ENCODE measurements at regions not wholly inside any gene's neighbourhood (a gene's known extent, or its start where the extent isn't known, plus 50 kb on each side); places are given as distances from the start of the nearest gene placed in this dataset.

GRCh38 chr2:236498369-236498768 is 71.3 kb upstream of the ACKR3 start:
- Histone ChIP-seq H3K4me1 (no peaks in the 10 kb centered on the region), H3K36me3 (no peaks in the 10 kb centered on the region), H3K27ac (no peak overlapping the region), H3K27me3 (no peaks in the 10 kb centered on the region), H3K4me3 (no peak overlapping the region), H3K9me3 (no peaks in the 10 kb centered on the region)
- 78 to 86% methylated on average over 7 of the region's 7 CpGs for WGBS, 2 donors
- ATAC-seq (ENCODE audit: low FRiP score in 2 of 2) (peak; percentile 84 to 86), DNase-seq (peak in 1 of 2 donors; percentile 33)
- TF ChIP-seq CTCF (IDR thresholded peaks at IDR 0.05), result no peak
- no peak for TF ChIP-seq POLR2A (IDR thresholded peaks at IDR 0.05)
- no peak for TF ChIP-seq POLR2AphosphoS5 (IDR thresholded peaks at IDR 0.05)
- no peak for TF ChIP-seq EP300 (IDR thresholded peaks at IDR 0.05)

GRCh38 chr2:236499691-236500578 is 69.7 kb upstream of the ACKR3 start:
- 78 to 81% methylated on average over 14 of the region's 14 CpGs for WGBS, 2 donors
- Histone ChIP-seq H3K27ac (no peak overlapping the region), H3K27me3 (no peaks in the 10 kb centered on the region), H3K4me3 (no peak overlapping the region), H3K9me3 (no peaks in the 10 kb centered on the region), H3K36me3 (no peaks in the 10 kb centered on the region), H3K4me1 (no peaks in the 10 kb centered on the region)
- TF ChIP-seq EP300 (IDR thresholded peaks at IDR 0.05), result no peak
- TF ChIP-seq POLR2A (IDR thresholded peaks at IDR 0.05), result no peak
- TF ChIP-seq CTCF (IDR thresholded peaks at IDR 0.05), result no peak
- TF ChIP-seq POLR2AphosphoS5 (IDR thresholded peaks at IDR 0.05), result no peak
- DNase-seq, result peak in 1 of 2 donors; percentile 53
- no peak for ATAC-seq (ENCODE audit: low FRiP score in 2 of 2)

- no peak overlapping the region for H3K4me3 ChIP-seq
- TF ChIP-seq CTCF (IDR thresholded peaks at IDR 0.05), result no peak
- TF ChIP-seq EP300 (IDR thresholded peaks at IDR 0.05), result no peak
- no peak for TF ChIP-seq POLR2A (IDR thresholded peaks at IDR 0.05)
- TF ChIP-seq POLR2AphosphoS5 (IDR thresholded peaks at IDR 0.05), result no peak
- DNase-seq (no peak), ATAC-seq (ENCODE audit: low FRiP score in 2 of 2) (no peak)
- H3K4me1 ChIP-seq, result no peaks in the 10 kb centered on the region
- no peaks in the 10 kb centered on the region for H3K9me3 ChIP-seq
- no peak overlapping the region for H3K27ac ChIP-seq
- WGBS, 2 donors, result 95 to 97% methylated on average over 6 of the region's 6 CpGs
- H3K36me3 ChIP-seq, result no peaks in the 10 kb centered on the region
- no peaks in the 10 kb centered on the region for H3K27me3 ChIP-seq
Measured at GRCh38 chr2:236501026-236501425, 68.6 kb upstream of the ACKR3 start.

GRCh38 chr2:236501531-236501930 is 68.1 kb upstream of the ACKR3 start:
- Histone ChIP-seq H3K4me3 (no peak overlapping the region), H3K27ac (no peak overlapping the region), H3K36me3 (no peaks in the 10 kb centered on the region), H3K27me3 (no peaks in the 10 kb centered on the region), H3K4me1 (no peaks in the 10 kb centered on the region), H3K9me3 (no peaks in the 10 kb centered on the region)
- no peak for ATAC-seq (ENCODE audit: low FRiP score in 2 of 2)
- no peak for TF ChIP-seq POLR2AphosphoS5 (IDR thresholded peaks at IDR 0.05)
- DNase-seq, result no peak
- WGBS, 2 donors, result 90 to 94% methylated on average over 4 of the region's 4 CpGs

GRCh38 chr2:236503100-236503499 is 66.5 kb upstream of the ACKR3 start:
- DNase-seq, result no peak

More at GRCh38 chr2:236503100-236503499, 66.5 kb upstream of the ACKR3 start:
- no peaks in the 10 kb centered on the region for H3K36me3 ChIP-seq
- H3K9me3 ChIP-seq, result no peaks in the 10 kb centered on the region
- WGBS, 2 donors, result 52 to 69% methylated on average over 4 to 6 of the region's 6 CpGs
- peaks cover 0 to 7% (median 0%) of the 10 kb centered on the region in 4 donors for H3K27me3 ChIP-seq
- no peak for TF ChIP-seq POLR2AphosphoS5 (IDR thresholded peaks at IDR 0.05)
- ATAC-seq (ENCODE audit: low FRiP score in 2 of 2), result no peak
- H3K27ac ChIP-seq, result no peak overlapping the region
- H3K4me1 ChIP-seq, result peaks cover 0 to 10% (median 3%) of the 10 kb centered on the region in 4 donors
- H3K4me3 ChIP-seq, result no peak overlapping the region
